ENCODE measurements at regions not wholly inside any gene's neighbourhood (a gene's known extent, or its start where the extent isn't known, plus 50 kb on each side); places are given as distances from the start of the nearest gene placed in this dataset.

DNA sequence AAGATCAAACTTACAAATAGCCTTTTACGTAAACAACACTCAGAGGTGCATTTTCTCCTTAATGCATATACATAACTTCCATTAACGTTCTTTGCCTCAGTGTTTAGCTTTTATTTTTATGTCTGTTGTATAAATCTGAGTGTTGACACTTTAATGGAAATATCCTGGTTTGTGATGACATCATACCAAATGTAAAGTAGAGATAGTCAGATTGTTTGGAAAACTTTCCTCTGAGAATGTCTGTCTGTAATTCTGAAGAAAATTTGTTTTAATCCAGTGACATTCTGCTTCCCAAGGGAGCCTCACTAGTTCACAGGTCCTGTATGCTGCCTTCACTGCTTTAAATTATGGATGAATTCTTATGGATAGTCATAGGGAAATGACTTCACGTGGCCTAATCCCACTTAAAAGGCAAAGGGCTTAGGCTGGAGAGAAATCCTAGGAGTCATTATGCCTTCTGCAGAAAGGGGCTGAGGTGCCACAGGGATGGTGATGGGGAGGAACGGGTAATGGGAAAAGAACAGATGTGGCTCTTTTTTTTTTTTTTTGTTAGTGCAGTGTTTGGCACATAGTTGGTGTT lies 93.2 kb downstream of the DNAJB9 start:
- H3K4me3 ChIP-seq (ENCODE audit: low read length) = no peak overlapping the region
- H3K79me2 ChIP-seq (ENCODE audit: low read length) = no peaks in the 10 kb centered on the region
- no peaks in the 10 kb centered on the region for H4K20me1 ChIP-seq (ENCODE audit: insufficient read depth, low read length)
- H3F3A ChIP-seq (ENCODE audit: insufficient read depth, low read length) = no peaks in the 10 kb centered on the region
- no peak overlapping the region for H3K4me2 ChIP-seq (ENCODE audit: low read depth, low read length)
- no peaks in the 10 kb centered on the region for H3K9me3 ChIP-seq (replicated peaks; ENCODE audit: insufficient read depth, low read length)
- no peaks in the 10 kb centered on the region for H3K4me1 ChIP-seq (ENCODE audit: low read length)
- no peaks in the 10 kb centered on the region for H3K36me3 ChIP-seq (replicated peaks; ENCODE audit: insufficient read depth, low read length)
- DNase-seq = no peak
- no peak overlapping the region for H2AFZ ChIP-seq (ENCODE audit: low read length)
- no peak overlapping the region for H3K27ac ChIP-seq (ENCODE audit: low read length)
- no peaks in the 10 kb centered on the region for H3K9me2 ChIP-seq (replicated peaks; ENCODE audit: insufficient read depth, low read length)
- no peaks in the 10 kb centered on the region for H3K27me3 ChIP-seq (replicated peaks; ENCODE audit: insufficient read depth, low read length)
- TF ChIP-seq, protein P1, sequence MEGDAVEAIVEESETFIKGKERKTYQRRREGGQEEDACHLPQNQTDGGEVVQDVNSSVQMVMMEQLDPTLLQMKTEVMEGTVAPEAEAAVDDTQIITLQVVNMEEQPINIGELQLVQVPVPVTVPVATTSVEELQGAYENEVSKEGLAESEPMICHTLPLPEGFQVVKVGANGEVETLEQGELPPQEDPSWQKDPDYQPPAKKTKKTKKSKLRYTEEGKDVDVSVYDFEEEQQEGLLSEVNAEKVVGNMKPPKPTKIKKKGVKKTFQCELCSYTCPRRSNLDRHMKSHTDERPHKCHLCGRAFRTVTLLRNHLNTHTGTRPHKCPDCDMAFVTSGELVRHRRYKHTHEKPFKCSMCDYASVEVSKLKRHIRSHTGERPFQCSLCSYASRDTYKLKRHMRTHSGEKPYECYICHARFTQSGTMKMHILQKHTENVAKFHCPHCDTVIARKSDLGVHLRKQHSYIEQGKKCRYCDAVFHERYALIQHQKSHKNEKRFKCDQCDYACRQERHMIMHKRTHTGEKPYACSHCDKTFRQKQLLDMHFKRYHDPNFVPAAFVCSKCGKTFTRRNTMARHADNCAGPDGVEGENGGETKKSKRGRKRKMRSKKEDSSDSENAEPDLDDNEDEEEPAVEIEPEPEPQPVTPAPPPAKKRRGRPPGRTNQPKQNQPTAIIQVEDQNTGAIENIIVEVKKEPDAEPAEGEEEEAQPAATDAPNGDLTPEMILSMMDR (IDR thresholded peaks at IDR 0.05; ENCODE audit: low read length) = no peak
- TF ChIP-seq EZH2 (optimal IDR thresholded peaks at IDR 0.05; ENCODE audit: low read depth, low read length) = no peak
- no peak for TF ChIP-seq EZH2phosphoT487 (IDR thresholded peaks at IDR 0.05; ENCODE audit: low read length)
- H3K9ac ChIP-seq (ENCODE audit: low read length) = no peak overlapping the region

DNA sequence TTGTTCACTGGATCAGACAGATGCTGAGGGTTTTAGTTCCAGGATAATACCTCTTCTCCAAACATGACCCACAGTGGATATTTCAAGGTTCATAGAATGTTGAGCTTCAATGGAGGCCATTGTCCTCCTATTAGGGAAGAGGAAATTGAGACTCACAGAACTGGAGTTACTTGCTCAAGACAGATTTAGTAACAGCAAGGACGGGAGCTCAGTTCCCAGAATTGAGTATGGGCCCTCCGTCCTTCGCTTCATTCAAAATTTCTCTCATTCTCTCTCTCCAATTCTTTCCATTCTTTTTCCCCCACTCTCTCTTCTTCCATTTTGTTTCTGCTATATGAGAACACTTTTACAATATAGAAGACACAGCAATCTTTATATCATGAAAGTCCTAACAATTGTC lies 94.0 kb downstream of the DNAJB9 start:
- Histone ChIP-seq H3K27me3 (replicated peaks; ENCODE audit: insufficient read depth, low read length) (no peaks in the 10 kb centered on the region), H3K4me1 (ENCODE audit: low read length) (no peaks in the 10 kb centered on the region), H4K20me1 (ENCODE audit: insufficient read depth, low read length) (no peaks in the 10 kb centered on the region), H3F3A (ENCODE audit: insufficient read depth, low read length) (no peaks in the 10 kb centered on the region), H3K9me2 (replicated peaks; ENCODE audit: insufficient read depth, low read length) (no peaks in the 10 kb centered on the region), H3K9me3 (replicated peaks; ENCODE audit: insufficient read depth, low read length) (no peaks in the 10 kb centered on the region), H3K36me3 (replicated peaks; ENCODE audit: insufficient read depth, low read length) (no peaks in the 10 kb centered on the region), H3K79me2 (ENCODE audit: low read length) (no peaks in the 10 kb centered on the region), H3K4me3 (ENCODE audit: low read length) (no peak overlapping the region), H3K4me2 (ENCODE audit: low read depth, low read length) (no peak overlapping the region), H3K27ac (ENCODE audit: low read length) (no peak overlapping the region), H2AFZ (ENCODE audit: low read length) (no peak overlapping the region), H3K9ac (ENCODE audit: low read length) (no peak overlapping the region)
- TF ChIP-seq, protein P1 (IDR thresholded peaks at IDR 0.05; ENCODE audit: low read length) = no peak
- TF ChIP-seq EZH2 (optimal IDR thresholded peaks at IDR 0.05; ENCODE audit: low read depth, low read length) (no peak), EZH2phosphoT487 (IDR thresholded peaks at IDR 0.05; ENCODE audit: low read length) (no peak)
- no peak for DNase-seq

- no peaks in the 10 kb centered on the region for H3K36me3 ChIP-seq (replicated peaks; ENCODE audit: insufficient read depth, low read length)
- no peaks in the 10 kb centered on the region for H3F3A ChIP-seq (ENCODE audit: insufficient read depth, low read length)
- H3K9ac ChIP-seq (ENCODE audit: low read length) = no peak overlapping the region
- H3K79me2 ChIP-seq (ENCODE audit: low read length) = no peaks in the 10 kb centered on the region
- TF ChIP-seq, protein P1 (IDR thresholded peaks at IDR 0.05; ENCODE audit: low read length) = no peak
- TF ChIP-seq EZH2 (optimal IDR thresholded peaks at IDR 0.05; ENCODE audit: low read depth, low read length) = no peak
- no peaks in the 10 kb centered on the region for H3K9me3 ChIP-seq (replicated peaks; ENCODE audit: insufficient read depth, low read length)
- no peak overlapping the region for H2AFZ ChIP-seq (ENCODE audit: low read length)
- DNase-seq = no peak
- H3K4me3 ChIP-seq (ENCODE audit: low read length) = no peak overlapping the region
- no peaks in the 10 kb centered on the region for H3K4me1 ChIP-seq (ENCODE audit: low read length)
- no peak overlapping the region for H3K27ac ChIP-seq (ENCODE audit: low read length)
- H3K27me3 ChIP-seq (replicated peaks; ENCODE audit: insufficient read depth, low read length) = no peaks in the 10 kb centered on the region
- no peaks in the 10 kb centered on the region for H3K9me2 ChIP-seq (replicated peaks; ENCODE audit: insufficient read depth, low read length)
- H4K20me1 ChIP-seq (ENCODE audit: insufficient read depth, low read length) = no peaks in the 10 kb centered on the region
- H3K4me2 ChIP-seq (ENCODE audit: low read depth, low read length) = no peak overlapping the region
Observed at GRCh38 chr7:108667216-108667615, 97.5 kb downstream of the DNAJB9 start.

Measured in MM.1S (cell line).